ENCODE measurements at regions not wholly inside any gene's neighbourhood (a gene's known extent, or its start where the extent isn't known, plus 50 kb on each side); places are given as distances from the start of the nearest gene placed in this dataset.

- TF ChIP-seq CTCF (IDR thresholded peaks at IDR 0.05) = no peak
- no peak for TF ChIP-seq POLR2A (IDR thresholded peaks at IDR 0.05)
Observed at GRCh38 chr3:160094562-160094961, 105.9 kb downstream of the IL12A start.
